ENCODE measurements at regions not wholly inside any gene's neighbourhood (a gene's known extent, or its start where the extent isn't known, plus 50 kb on each side); places are given as distances from the start of the nearest gene placed in this dataset.

DNA sequence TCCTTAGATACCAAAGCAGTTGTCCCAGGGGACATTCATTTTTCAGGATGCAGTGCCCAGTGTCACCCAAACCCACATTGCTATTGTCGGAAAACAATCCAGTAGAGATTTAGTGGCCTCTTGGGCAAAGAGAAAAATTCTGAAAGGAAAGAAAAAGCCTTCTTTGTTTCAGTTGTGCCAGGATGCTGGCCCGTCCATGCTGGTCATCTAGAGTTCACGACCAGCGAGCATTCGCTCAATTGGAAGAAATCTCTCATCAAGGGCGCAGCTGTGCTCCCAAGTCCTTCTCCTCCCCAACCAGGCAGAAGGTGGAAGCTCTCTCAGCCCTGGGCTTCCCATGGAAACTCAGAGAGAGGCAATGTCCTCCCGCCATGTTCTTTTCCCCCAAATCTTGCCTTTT, 123.7 kb downstream of the MTHFS start:
- TF ChIP-seq, protein P1, sequence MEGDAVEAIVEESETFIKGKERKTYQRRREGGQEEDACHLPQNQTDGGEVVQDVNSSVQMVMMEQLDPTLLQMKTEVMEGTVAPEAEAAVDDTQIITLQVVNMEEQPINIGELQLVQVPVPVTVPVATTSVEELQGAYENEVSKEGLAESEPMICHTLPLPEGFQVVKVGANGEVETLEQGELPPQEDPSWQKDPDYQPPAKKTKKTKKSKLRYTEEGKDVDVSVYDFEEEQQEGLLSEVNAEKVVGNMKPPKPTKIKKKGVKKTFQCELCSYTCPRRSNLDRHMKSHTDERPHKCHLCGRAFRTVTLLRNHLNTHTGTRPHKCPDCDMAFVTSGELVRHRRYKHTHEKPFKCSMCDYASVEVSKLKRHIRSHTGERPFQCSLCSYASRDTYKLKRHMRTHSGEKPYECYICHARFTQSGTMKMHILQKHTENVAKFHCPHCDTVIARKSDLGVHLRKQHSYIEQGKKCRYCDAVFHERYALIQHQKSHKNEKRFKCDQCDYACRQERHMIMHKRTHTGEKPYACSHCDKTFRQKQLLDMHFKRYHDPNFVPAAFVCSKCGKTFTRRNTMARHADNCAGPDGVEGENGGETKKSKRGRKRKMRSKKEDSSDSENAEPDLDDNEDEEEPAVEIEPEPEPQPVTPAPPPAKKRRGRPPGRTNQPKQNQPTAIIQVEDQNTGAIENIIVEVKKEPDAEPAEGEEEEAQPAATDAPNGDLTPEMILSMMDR (IDR thresholded peaks at IDR 0.05; ENCODE audit: low read depth, low read length): no peak
- TF ChIP-seq POLR2A (IDR thresholded peaks at IDR 0.05; ENCODE audit: extremely low read depth, insufficient read length): no peak
